Endothelial cell of umbilical vein (primary cell): ENCODE measurements at regions not wholly inside any gene's neighbourhood (a gene's known extent, or its start where the extent isn't known, plus 50 kb on each side); places are given as distances from the start of the nearest gene placed in this dataset.

Experiments
- BruUV-seq: library from RNA; stranded (reverse); fragments of 400-500 nt; replicated peaks from 2 replicates; lab custom pipeline; 2021; lab: Mats Ljungman, UMichigan
- CTCF ChIA-PET: fragments of 300-600, 350-600 bp; sonication (Branson Sonifier 250); formaldehyde crosslinking; loops from one replicate; lab custom pipeline; 2021; ENCODE audit warnings: antibody characterized with exemption, inconsistent platforms; lab: Charles Lee
- POLR2A ChIA-PET: fragments of 300-600, 350-600 bp; sonication (Branson Sonifier 250); formaldehyde crosslinking; loops from one replicate; lab custom pipeline; 2021; ENCODE audit warnings: antibody characterized with exemption, inconsistent platforms; lab: Charles Lee
- DNase-seq: peaks from one replicate; pipeline ENCODE4 v3.0.0-alpha.2; 2011; ENCODE audit warnings: low read depth, low spot score
- FAIRE-seq: peaks from 2 replicates; lab custom pipeline; 2011; peaks lifted over from hg19 to GRCh38; lab: Jason Lieb, UNC
- H2AFZ ChIP-seq: 2 replicates; pipeline ENCODE4 v1.6.0; 2012; ENCODE audit warnings: low read depth, low read length, control low read depth, inconsistent platforms
- H3K27ac ChIP-seq: 2 replicates; pipeline ENCODE4 v1.5.1; 2011; ENCODE audit warnings: low read depth, mild to moderate bottlenecking, control low read depth, low read length, moderate library complexity; ENCODE audit not compliant: insufficient read depth
- H3K27me3 ChIP-seq, 2 experiments: 2 replicates each; pipeline versions ENCODE4 v1.6.0 to v1.6.1; 2011; ENCODE audit warnings: low read length in 2 of 2, mixed read lengths in 1 of 2; ENCODE audit not compliant: control insufficient read depth in 2 of 2, insufficient read depth in 2 of 2
- H3K36me3 ChIP-seq, 2 experiments: 2 replicates in 1 of 2; 3 replicates in 1 of 2; pipeline ENCODE4 v1.5.1; 2011; ENCODE audit warnings: low read length in 2 of 2, mild to moderate bottlenecking in 1 of 2, moderate library complexity in 1 of 2; ENCODE audit not compliant: control insufficient read depth in 2 of 2, insufficient read depth in 2 of 2; ENCODE audit errors: extremely low read depth in 1 of 2
- H3K4me1 ChIP-seq: 3 replicates; pipeline ENCODE4 v1.5.1; 2011; ENCODE audit warnings: mild to moderate bottlenecking, low read length; ENCODE audit not compliant: control insufficient read depth, insufficient read depth; ENCODE audit errors: extremely low read depth
- H3K4me2 ChIP-seq: 2 replicates; pipeline ENCODE4 v1.6.1; 2011; ENCODE audit warnings: low read length, control low read depth, mixed read lengths; ENCODE audit not compliant: insufficient read depth
- H3K4me3 ChIP-seq, 3 experiments: fragments of 200-600 bp in 1 of 3; sonication (generic), shearing (Covaris generic) in 1 of 3; replicated peaks in 1 of 3; 2 replicates each; pipeline ENCODE4 v1.5.1; 2011 to 2016; ENCODE audit warnings: control low read depth in 3 of 3, low read length in 3 of 3, mild to moderate bottlenecking in 2 of 3, inconsistent platforms in 1 of 3, low read depth in 1 of 3, moderate library complexity in 1 of 3; ENCODE audit not compliant: insufficient read depth in 1 of 3
- H3K79me2 ChIP-seq: 2 replicates; pipeline ENCODE4 v1.6.0; 2012; ENCODE audit warnings: low read length, inconsistent platforms; ENCODE audit not compliant: control insufficient read depth, insufficient read depth
- H3K9ac ChIP-seq: replicated peaks from 2 replicates; pipeline ENCODE3; 2011; ENCODE audit warnings: low read length, control low read depth; ENCODE audit not compliant: insufficient read depth; ENCODE audit errors: extremely low read depth
- H3K9me1 ChIP-seq: replicated peaks from 3 replicates; pipeline ENCODE4 v1.6.0; 2011; ENCODE audit warnings: mild to moderate bottlenecking, low read length; ENCODE audit not compliant: control insufficient read depth, insufficient read depth; ENCODE audit errors: extremely low read depth
- H3K9me3 ChIP-seq: replicated peaks from 2 replicates; pipeline ENCODE4 v1.5.1; 2012; ENCODE audit warnings: low read length, inconsistent platforms; ENCODE audit not compliant: control insufficient read depth, insufficient read depth
- H4K20me1 ChIP-seq: replicated peaks from 2 replicates; pipeline ENCODE3; 2011; ENCODE audit warnings: mild to moderate bottlenecking, low read length; ENCODE audit not compliant: control insufficient read depth, insufficient read depth; ENCODE audit errors: extremely low read depth
- CTCF ChIP-seq, 2 donors: IDR thresholded peaks; 1 replicate in 1 of 2; 2 replicates in 1 of 2; pipeline ENCODE4 v1.5.1; 2011; ENCODE audit warnings: low read length in 2 of 2, mild to moderate bottlenecking in 2 of 2, moderate library complexity in 2 of 2, control low read depth in 1 of 2, inconsistent platforms in 1 of 2, low read depth in 1 of 2; ENCODE audit not compliant: insufficient read depth in 1 of 2; ENCODE audit errors: extremely low read depth in 1 of 2
- EZH2 ChIP-seq: IDR thresholded peaks from 2 replicates; pipeline ENCODE4 v1.6.1; 2012; ENCODE audit warnings: borderline replicate concordance, low read depth, mild to moderate bottlenecking, moderate library complexity, low read length, inconsistent platforms; ENCODE audit not compliant: severe bottlenecking
- FOS ChIP-seq: IDR thresholded peaks from 2 replicates; pipeline ENCODE4 v1.6.1; 2011; ENCODE audit warnings: mild to moderate bottlenecking, low read length, moderate library complexity, borderline replicate concordance; ENCODE audit not compliant: insufficient read depth
- JUN ChIP-seq: IDR thresholded peaks from 2 replicates; pipeline ENCODE4 v1.6.1; 2011; ENCODE audit warnings: borderline replicate concordance, low read depth; ENCODE audit not compliant: insufficient read length, insufficient read depth
- MYC ChIP-seq: IDR thresholded peaks from one replicate; pipeline ENCODE4 v1.6.1; 2011; ENCODE audit warnings: mild to moderate bottlenecking, low read depth, low read length
- POLR2A ChIP-seq: IDR thresholded peaks from 2 replicates; pipeline ENCODE4 v1.6.1; 2012; ENCODE audit warnings: low read depth, mild to moderate bottlenecking, control low read depth, low read length
- dilution Hi-C: fragments of 300-500 bp; cut with MboI; formaldehyde crosslinking; loops from one replicate; pipeline ENCODE4 v1.15.0; 2019; ENCODE audit warnings: low sequenced_read_pairs; ENCODE audit not compliant: extremely low pct_ligation_motif_present
- intact Hi-C: fragments of 100-400 bp; cut with micrococcal nuclease; formaldehyde crosslinking; loops from one replicate; pipeline ENCODE4 v1.10.0; 2022
- TF ChIP-seq, protein P1 (sequence below): IDR thresholded peaks from 2 replicates; pipeline ENCODE4 v1.6.1; 2011; ENCODE audit not compliant: insufficient read depth, insufficient read length

GRCh38 chr16:87131061-87131995 lies 185.9 kb downstream of the C16orf95 start:
- FAIRE-seq (no peak), DNase-seq (no peak)
- Histone ChIP-seq H3K4me3 (no peak overlapping the region), H2AFZ (no peak overlapping the region), H3K9ac (no peak overlapping the region), H3K9me3 (no peaks in the 10 kb centered on the region), H4K20me1 (no peaks in the 10 kb centered on the region), H3K79me2 (no peaks in the 10 kb centered on the region), H3K36me3 (no peaks in the 10 kb centered on the region), H3K9me1 (no peaks in the 10 kb centered on the region), H3K27me3 (peaks cover 1 to 2% of the 10 kb centered on the region in 2 experiments), H3K27ac (no peak overlapping the region), H3K4me1 (peaks cover 2% of the 10 kb centered on the region), H3K4me2 (no peak overlapping the region)
- intact Hi-C loops = no loop called here
- ChIA-PET CTCF (no interaction called here), POLR2A (no interaction called here)
- no peak for TF ChIP-seq CTCF (IDR thresholded peaks at IDR 0.05; ENCODE audit: extremely low read depth in 1 of 2, insufficient read depth in 1 of 2, low read depth in 1 of 2, low read length in 2 of 2)
- TF ChIP-seq MYC = no peak
- TF ChIP-seq, protein P1, sequence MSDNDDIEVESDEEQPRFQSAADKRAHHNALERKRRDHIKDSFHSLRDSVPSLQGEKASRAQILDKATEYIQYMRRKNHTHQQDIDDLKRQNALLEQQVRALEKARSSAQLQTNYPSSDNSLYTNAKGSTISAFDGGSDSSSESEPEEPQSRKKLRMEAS = no peak
- TF ChIP-seq FOS = no peak
- no peak for TF ChIP-seq EZH2
- no peak for TF ChIP-seq JUN
- no peak for TF ChIP-seq POLR2A
- dilution Hi-C loops = no loop called here
- no TSS peak for BruUV-seq
